Hematopoietic multipotent progenitor cell treated with erythropoietin and hydrocortisone succinate and interleukin-3 and kit ligand, for 4 days (in vitro differentiated cells): ENCODE measurements at regions not wholly inside any gene's neighbourhood (a gene's known extent, or its start where the extent isn't known, plus 50 kb on each side); places are given as distances from the start of the nearest gene placed in this dataset.
"Not testable (repeated sequence)": the region's sequence is repeated elsewhere in the genome, so short reads cannot be mapped to it uniquely, and the experiment has no call there.

ENCODE experiments used
- DNase-seq: peaks from one replicate; pipeline ENCODE4 v3.0.0-alpha.2; 2015

DNA sequence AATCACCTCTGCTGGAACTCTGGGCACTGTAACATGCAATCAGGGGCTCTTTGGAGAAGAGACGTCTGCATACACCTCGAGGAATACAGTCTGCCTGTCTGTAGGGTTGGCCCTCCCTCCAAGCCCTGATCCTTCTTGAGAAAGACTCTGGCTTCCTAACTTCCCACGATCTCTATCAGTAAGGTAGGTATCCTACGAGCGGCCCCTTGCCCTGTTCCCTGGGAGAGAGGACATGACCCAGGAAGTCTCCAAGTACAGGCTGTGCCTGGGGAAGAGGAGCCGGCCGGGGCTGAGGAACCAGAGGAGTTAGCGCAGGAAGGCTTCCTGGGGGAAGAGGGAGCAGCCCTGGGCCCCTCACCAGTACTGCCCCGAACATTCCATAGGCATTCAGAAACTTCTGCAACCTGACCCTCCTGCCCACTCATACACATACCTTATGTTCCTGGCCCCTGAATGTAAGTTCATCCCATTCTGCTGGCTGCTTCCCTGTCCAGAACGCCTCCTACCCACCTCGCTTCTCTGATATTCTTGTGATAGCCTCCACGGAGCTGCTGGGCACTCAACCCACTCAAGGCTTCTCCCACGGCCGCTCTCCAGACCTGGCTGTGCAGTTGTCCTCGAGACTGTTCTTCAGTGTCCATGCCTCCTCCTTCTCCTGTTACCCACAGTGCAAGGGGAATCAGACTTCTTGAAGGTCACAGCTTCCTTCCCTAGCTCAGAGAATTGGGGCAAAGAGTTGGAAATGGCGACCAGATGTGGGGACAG lies 116.1 kb downstream of the CYP26B1 start:
- no peak for DNase-seq

DNA sequence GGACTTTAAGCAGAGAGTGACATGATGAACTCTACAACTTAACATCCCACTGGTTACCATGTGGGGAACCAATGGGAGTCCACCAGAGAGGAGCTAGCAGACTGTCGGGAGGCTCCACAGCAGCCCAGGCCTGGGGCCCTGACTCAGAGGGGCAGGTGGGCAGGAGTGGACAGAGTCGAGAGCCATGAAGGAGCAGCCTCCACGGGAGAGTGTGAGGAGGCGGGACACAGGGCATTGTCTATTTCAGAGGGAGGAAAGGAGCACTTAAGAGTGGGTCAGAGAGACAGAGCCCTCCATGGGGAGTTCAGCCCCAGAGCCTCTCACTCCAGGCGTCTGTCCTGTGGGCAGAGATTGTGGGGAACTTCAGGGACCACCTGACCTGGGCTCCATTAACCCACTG lies 118.7 kb downstream of the CYP26B1 start:
- no peak for DNase-seq

DNA sequence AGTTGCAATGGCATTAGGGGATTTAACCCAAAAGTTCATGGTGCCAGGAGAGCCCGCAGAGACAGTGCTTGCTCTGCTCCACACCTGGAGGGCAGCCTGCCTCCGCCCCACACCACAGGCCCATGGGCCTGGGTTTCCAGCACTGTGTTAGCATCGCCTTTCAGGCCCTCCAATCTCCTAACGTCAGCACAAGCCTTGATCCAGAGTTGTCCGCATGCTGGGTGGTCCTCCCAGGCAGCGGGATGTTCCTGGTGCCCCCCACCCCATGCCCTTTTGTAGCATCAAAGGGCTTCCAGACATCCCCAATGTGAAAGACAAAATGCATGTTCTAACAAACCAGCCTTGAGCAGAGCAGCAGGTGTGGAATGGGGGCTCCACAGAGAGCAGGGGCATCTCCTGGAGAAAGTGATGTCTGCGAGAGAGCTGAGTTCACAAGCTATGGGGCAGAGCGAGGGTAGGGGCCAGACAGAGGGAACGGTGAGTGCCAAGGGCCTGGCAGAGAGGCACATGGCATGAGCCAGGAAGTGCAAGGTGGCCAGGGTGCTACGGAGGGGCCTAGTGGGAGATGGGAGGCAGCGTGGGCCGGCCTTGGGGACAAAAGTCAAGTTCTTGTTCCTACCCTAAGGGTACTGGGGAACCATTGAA lies 119.2 kb downstream of the CYP26B1 start:
- no peak for DNase-seq

DNA sequence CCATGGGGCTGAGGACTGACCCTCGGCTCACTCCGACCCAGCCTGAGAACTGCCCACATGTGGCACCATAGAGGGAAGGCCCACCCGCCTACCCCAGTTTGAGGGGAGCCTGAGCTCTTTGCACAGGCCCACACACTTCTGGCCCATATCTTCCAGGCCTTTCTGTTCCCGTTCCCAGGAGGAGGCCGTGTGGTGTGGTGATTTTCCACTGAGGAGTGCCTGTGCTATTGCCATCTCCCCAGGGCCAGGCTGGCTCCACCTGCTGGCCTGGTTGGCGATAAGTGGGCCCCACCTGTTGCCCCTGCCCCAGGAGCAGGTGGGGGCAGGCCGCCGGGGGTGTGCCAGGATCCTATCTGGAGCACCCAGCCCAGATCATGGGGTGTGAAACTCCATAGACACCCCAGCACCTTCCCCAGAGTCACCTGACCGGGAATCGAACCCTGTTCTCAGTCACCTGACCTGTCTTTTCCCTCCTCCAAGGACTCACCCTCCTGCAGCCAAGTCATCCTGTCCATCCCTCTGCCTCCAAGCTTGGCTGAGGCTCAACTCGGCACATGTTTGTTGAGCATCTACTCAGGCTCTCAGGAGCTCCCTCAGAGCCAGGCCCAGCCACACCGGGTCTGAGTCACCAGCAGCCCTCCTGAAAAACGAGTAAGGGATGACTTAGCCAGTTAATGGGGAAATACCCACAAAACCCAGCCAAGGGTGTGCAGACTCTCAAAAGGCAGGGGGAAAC lies 120.1 kb downstream of the CYP26B1 start:
- DNase-seq = no peak

DNA sequence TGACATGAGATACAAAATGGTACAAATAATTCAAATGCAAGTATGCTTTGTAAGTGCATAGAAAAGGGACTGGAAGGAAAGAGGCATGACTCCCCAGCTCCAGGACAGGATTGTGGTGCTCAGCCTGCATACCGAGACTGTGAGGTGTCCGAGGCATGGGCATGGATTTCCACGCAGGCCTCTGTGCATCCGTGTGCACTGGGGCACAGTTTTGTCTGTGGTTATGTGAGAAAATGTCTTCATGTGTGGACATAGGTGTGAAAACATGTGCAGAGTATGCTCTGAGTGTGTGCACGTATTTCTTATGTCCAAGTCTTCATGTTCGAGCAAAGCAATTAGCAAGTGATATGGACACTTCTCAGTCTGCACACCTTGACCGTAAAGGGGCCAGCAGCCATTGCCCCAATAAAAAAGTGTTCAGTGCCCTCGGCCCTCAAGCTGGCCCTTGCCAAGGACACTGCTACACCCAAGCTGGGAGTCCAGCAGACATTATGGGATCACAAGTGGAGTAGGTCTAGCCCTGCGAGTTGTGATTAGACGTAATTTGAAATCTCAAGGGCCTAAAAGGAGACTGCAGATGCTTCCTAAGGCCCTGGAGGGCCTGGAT lies 120.7 kb downstream of the CYP26B1 start:
- no peak for DNase-seq

DNA sequence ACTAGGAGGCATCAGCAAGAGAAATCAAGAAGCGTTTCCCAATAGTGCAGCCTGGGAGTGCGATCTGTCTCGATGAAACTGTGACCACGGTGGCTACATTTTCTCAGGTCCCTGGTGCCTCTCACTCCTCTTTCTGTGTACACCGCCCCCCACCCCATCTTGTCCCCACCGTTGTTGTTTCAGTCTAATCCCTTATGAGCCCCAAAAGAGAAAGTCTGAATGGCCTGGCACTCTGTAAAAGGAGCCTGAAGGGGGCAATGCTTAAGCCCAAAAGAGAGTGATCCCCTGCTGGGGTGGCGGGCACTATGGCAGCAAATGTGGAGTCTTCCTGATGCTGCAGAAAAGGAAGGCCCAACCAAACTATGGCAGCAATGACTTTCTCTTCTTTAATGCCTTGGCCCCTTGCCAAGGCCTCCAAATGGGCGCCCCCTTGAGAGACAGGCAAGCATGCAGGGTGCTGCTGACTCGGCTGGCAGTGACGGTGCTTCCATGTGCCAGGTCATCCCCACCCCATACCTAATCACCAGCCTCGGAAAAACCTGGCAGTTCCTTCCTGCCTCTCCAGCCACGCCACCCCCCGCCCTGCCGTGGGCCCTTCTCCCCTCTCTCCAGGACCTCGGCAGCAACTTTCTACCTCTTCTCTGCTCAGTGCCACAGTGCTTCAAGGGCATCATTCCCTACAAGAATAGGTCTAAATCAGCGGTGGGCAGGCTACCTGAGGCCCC lies 123.0 kb downstream of the CYP26B1 start:
- DNase-seq = no peak

DNA sequence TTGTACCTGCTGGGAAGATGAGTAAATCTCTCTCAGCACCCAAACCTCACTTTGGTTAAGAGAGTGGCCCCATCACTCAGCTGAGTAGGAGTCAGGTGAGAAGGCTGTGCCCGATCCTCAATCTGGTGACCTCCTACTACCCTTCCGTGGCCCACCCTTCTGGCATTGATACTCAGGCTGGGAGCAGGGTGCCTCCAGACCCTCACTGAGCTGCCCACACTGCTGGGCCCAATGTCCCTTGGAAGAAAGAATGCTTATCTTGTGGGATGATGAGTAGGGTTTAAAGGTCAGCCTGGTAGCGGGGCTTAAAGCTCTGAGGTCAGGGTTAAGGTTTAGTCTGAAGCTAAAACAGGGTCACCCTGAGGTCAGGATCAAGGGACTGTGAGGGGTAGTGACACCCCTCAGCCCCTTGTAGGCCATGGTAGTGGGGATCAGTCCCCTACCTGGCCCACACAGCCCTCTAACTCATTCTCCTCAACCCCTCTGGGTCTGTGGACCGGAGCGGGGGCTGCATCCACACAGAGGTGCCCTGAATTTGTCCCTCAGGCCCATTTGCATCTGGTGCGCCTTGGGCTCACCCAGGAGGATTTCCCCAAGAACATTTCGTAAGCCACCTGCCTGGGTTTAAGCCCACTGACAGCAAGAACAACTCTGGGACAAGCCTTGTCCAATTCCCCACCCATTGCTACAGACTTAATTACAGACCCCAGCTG lies 123.8 kb downstream of the CYP26B1 start:
- DNase-seq = no peak

DNA sequence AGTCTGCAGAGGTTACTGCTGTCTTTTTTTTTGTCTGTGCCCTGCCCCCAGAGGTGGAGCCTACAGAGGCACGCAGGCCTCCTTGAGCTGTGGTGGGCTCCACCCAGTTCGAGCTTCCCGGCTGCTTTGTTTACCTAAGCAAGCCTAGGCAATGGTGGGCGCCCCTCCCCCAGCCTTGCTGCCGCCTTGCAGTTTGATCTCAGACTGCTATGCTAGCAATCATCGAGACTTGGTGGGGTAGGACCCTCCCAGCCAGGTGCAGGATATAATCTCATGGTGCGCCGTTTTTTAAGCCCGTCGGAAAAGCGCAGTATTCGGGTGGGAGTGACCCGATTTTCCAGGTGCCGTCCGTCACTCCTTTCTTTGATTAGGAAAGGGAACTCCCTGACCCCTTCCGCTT lies 126.3 kb downstream of the CYP26B1 start:
- not testable (repeated sequence) for DNase-seq

DNA sequence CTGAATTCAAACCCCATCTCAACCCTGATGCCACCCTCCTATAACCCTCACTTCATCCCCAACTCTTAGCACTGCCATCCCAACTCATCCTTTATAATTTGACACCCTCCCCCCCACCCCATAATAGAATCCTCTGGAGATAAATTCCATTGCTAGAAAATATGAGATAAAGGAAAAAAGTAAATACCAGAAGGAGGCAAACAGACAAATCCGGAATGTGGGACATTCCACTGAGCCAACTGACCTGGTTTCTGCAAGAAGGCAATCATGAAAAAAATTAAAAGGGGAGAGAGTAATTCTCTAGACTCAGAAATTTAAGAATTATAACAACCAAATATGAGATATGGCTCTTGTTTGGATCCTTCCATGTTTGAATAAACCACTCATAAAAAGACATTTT lies 132.4 kb downstream of the CYP26B1 start:
- DNase-seq = no peak

DNA sequence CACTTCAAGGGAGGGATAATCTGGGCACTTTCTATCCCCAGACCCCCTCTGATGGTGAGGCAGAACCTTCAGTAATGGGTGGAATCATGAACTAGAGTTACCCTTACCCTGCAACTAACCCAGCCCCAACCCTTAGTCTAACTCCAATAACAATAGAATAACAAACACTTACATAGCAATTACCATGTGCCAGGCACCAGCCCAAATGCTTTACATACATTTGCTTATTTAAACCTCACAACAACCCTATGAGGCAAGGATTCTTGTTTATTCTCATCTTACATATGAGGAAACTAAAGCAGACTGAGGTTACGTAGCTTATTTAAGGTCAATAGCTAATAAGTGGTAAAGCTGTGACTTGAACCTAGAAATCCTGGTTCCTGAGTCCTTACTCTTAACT lies 132.8 kb downstream of the CYP26B1 start:
- no peak for DNase-seq

DNA sequence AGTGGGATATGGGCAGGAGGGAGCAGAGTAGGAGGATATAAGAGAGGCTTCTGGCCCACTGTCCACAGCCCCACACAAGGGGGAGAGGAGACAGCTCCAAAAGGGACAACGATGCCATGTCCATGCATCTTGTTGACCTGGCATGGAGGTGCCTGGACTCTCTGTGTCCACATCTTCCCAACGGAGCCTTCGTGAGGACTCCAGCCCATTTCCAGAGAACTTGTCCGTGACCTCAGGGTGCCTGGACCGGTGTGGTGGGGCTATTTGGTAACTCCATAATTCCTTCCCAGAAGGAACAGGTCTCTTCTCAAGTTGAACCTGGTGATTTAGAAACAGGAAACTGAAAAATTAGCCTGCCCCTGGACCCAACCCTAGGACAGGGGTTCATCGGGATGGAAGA lies 133.9 kb downstream of the CYP26B1 start:
- DNase-seq = no peak

DNA sequence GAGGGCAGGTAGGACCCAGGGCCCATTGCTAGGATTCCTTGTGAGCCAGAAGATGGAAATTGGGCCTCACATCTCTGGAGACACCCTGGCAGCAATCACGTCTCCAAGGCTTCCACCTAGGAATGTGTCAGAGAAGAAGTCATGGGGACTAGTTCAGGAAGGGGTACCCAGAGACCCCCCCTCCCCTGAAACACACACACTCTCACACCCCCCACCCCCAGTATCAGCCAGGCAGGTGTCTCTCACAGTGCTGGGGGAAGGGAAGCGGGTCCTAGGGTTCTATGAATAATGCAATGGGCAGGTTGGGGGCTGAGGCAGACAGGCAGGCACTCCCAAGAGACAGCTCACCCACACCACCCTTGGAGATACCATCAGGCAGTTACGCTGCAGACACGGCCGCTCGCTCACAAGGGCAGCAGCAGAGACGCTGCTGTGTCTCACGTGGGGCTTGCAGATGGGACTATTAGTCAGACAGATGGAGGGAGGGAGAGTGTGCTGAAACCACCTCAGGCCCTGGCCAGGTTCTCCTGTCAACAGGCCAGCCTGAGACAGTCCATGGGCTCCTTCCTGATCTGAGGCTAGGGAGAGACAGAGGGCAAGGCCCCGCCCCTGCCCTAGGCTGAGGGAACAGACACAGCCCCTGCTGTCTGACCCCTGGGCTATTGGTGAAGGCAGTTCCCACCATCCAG lies 134.6 kb downstream of the CYP26B1 start:
- no peak for DNase-seq

DNA sequence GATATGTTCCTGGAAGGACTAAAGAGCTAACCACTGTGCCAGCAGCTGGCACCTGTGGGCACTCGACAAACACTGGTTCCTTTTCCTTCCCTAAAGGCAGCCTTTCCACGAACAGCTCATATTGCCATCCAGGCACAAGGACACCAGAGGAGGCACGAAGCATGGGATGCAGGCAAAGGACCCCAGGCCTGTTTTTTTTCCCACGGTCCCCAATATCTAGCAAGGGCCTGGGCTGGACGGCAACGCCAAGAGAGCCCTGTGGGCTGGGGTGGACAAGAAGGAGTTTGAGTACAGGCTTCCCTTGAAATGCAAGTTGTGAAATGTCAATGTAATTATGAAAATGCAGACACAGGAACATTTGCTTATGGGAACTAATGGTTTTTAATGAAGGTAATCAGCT lies 135.9 kb downstream of the CYP26B1 start:
- no peak for DNase-seq

DNA sequence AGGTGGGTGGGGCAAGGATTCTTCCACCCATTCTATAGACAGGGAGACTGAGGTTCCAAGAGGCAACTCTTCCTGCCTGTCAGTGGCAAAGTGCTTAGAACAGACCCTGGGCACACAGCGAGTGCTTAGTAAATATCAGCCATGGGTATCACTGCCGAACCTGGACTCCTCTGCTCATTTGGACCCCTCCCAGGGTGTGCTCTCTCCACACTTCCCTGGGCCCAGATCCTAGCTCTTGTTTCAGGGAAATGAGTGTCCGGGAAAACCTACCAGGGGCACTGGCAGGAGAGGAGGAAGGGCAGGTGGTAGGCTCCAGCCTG lies 136.3 kb downstream of the CYP26B1 start:
- DNase-seq = no peak

DNA sequence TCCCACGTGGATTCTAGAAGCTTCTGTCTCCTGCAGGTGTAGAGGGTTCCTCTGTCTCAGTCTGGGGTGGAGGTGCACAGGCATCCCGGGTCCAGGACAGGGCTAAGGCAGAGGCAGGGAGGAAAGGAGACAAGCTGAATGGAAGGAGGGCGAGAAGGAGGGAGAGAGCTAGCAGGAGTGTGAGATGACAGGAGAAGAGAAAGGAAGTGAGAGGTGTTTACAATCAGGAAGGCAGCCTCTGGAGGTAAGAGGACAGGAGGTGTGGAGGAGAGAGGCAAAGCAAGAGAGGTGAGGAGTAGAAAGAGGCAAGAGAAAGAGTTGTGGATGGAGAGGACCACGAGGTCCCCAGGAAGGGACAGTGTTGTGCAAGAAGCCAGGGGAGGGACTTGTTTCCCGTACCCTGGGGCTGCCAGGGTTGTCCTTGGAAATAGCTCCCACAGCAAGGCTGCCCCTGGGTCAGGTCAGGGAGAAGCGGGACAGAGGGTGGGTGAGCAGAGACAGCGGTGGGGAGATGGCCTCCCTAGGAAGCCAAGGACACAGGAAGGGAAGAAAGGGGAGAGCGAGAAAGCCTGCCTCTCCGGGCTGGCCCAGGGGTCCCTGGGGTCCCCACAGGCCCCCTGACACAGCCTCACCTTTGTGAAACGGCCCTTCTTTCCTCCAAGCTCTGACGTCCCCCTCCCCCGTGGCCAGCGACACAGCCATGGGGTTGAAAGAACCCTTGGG lies 136.9 kb downstream of the CYP26B1 start:
- DNase-seq = no peak

DNA sequence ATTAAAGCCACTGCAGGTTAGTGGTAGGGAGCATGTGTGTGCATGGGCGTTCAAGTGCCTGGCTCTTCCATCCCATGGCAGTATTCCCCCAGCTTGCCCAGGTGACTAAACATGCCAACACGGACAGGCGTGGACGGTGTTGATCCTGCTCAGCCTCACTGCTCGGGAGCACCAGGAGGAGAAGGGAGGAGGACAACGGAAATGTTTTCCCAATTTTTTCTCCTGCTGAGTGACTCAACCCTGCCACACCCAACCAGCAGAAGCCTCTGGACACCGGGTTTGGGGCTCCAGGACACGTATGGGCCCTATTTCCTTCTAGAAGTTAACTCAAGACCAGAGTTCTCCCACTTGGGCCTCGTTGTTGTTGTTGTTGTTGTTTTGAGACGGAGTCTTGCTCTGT lies 139.1 kb downstream of the CYP26B1 start:
- no peak for DNase-seq

DNA sequence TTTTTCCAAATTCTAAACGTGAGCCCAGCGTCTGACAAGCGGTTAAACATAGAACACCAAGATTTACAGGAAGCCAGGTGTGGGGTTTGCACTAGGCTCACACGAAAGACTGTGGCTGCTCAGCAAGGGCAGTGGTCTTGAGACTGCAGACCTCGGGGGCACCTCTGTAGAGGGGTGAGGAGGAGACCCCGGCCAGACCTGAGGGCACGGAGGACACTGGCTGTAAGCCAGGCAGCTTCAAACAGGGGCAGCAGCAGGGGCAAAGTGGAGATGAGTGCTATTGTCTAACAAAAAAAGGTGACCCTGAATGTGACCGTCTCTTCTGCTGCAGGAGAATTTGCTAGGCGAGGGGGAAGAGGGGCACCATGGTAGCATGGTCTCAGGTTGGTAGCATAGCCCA lies 140.3 kb downstream of the CYP26B1 start:
- DNase-seq = no peak

DNA sequence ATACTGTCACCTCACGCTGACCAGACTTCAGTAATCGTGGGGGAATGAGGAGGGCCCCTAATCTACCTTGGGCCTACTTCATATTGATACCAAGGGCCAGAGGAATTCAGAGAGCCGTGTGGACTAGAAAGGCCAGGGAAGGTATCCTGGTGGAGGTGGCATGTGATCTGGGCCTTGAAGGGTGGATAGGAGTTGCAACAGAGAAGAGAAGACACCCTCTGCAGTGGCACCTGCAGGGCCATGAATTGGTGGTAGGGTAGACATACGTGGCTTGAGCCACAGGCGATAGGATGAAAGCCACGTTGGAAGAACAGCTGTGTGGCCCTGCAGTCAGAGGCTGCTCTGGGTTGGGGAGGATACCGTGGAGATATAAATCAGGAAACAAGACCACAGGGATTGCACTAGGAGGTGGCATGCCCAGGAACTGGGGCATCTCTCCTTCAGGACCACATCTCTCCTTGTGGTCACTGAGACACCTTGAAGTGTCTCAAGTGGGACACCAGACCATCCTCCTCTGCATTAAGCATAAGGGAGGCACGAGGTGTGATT lies 141.4 kb downstream of the CYP26B1 start:
- DNase-seq = no peak

DNA sequence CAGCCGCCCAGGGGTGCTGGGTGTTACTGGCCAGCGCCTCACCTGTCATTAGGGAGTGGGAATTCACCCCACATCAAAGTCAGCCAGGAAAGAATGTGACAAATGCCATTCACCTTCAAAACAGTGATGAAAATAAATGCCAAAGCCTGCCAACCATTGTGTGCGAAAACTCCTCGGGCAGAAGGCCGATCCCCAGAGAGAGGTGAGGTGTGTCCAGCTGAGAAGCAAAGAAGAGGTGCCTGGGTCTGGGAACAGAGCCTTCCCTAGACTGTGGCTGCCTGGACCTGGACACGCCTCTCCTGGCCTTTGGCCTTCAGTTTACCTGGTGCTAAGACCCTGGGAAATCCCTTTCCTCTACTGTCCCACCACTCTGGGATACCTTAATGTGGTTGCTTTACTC lies 142.7 kb downstream of the CYP26B1 start:
- no peak for DNase-seq

DNA sequence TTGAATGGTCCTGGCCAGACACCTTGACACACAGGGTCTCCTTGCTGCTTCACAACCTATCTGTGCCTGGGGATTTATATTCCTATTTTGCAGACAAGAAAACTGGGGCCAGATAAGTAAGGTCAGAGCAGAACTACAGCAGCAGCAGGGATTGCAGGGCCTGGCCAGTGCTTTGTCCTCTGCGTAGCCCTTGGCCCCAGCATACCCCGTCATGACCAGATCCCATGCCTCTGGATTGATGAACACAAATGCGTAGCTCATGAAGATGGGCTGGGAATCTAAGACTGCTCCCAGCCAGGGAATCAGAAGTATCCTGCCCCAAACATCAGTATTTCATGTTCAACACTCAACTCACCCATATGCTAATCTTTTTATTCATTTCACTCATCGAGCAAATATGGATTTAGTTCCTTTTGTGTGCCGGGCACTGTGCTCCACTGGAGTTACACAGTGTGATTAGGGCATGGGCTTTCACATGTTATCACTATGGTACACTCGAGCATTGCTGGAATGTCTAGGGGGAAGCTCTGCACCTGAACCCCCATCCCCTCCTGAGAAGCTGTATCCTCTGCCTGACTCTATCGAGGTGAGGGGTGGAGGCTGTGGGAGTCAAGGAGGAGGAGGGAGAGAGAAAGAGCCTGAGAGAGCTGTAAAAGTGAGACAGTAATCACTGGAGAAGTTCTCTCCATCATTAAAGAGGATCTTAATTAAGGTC lies 143.3 kb downstream of the CYP26B1 start:
- no peak for DNase-seq
